PFSK-1 (cell line): ENCODE measurements at regions not wholly inside any gene's neighbourhood (a gene's known extent, or its start where the extent isn't known, plus 50 kb on each side); places are given as distances from the start of the nearest gene placed in this dataset.

ENCODE experiments used
- POLR2AphosphoS5 ChIP-seq: IDR thresholded peaks from 2 replicates; pipeline ENCODE4 v1.6.1; 2012; ENCODE audit warnings: low read depth, mild to moderate bottlenecking, control low read depth, low read length, moderate library complexity
- TAF1 ChIP-seq: IDR thresholded peaks from 2 replicates; pipeline ENCODE4 v1.6.1; 2012; ENCODE audit warnings: low read length, control low read depth, borderline replicate concordance; ENCODE audit not compliant: insufficient read depth

DNA sequence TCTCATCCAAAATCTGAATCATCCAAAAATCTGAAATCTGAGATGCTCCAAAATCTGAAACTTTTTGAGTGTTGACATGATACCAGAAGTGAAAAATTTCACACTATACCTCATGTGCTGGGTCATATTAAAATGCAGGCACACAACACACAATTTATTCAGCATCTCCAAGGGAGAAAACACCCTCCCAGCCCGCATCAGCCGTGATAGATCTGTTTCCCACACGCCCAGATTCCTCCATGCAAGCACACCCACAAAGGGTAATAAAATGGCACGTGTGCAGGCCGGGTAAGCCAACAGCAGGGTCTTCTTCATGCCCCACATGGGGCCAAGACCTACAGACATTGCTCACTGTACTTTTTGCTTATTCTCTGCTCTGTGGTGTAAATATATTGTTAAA is 173.1 kb upstream of the FERD3L start:
- TF ChIP-seq POLR2AphosphoS5, result no peak
- TF ChIP-seq TAF1, result no peak
